IPS-18a (cell line): ENCODE measurements at regions not wholly inside any gene's neighbourhood (a gene's known extent, or its start where the extent isn't known, plus 50 kb on each side); places are given as distances from the start of the nearest gene placed in this dataset.

ENCODE experiments used
- H3K27ac ChIP-seq: one replicate; pipeline ENCODE4 v1.5.1; 2013; ENCODE audit warnings: low read length
- H3K27me3 ChIP-seq: one replicate; pipeline ENCODE4 v1.6.1; 2013; ENCODE audit warnings: mild to moderate bottlenecking, low read length; ENCODE audit not compliant: control insufficient read depth, insufficient read depth
- H3K36me3 ChIP-seq: one replicate; pipeline ENCODE4 v1.6.1; 2013; ENCODE audit warnings: low read depth, low read length; ENCODE audit not compliant: control insufficient read depth
- H3K4me1 ChIP-seq: one replicate; pipeline ENCODE4 v1.6.1; 2013; ENCODE audit warnings: low read depth, low read length; ENCODE audit not compliant: control insufficient read depth
- H3K4me3 ChIP-seq: one replicate; pipeline ENCODE4 v1.5.1; 2013; ENCODE audit warnings: low read length
- H3K9ac ChIP-seq: one replicate; pipeline ENCODE4 v1.6.1; 2013; ENCODE audit warnings: mild to moderate bottlenecking, low read length, moderate library complexity
- H3K9me3 ChIP-seq: one replicate; pipeline ENCODE4 v1.6.1; 2013; ENCODE audit warnings: low read depth, low read length; ENCODE audit not compliant: control insufficient read depth

- Histone ChIP-seq H3K27ac (no peak overlapping the region), H3K4me3 (no peak overlapping the region), H3K36me3 (no peaks in the 10 kb centered on the region), H3K4me1 (no peaks in the 10 kb centered on the region), H3K9me3 (no peaks in the 10 kb centered on the region), H3K9ac (no peak overlapping the region), H3K27me3 (no peaks in the 10 kb centered on the region)
These were observed 50.9 kb upstream of the ANKH start for GRCh38 chr5:14922456-14922855.
